Kidney (tissue), 13 donors: ENCODE measurements at regions not wholly inside any gene's neighbourhood (a gene's known extent, or its start where the extent isn't known, plus 50 kb on each side); places are given as distances from the start of the nearest gene placed in this dataset.

ENCODE experiments used
- DNase-seq, 5 donors: peaks; one replicate each; pipeline ENCODE4 v3.0.0-alpha.2; 2013 to 2020
- FAIRE-seq: peaks from 2 replicates; lab custom pipeline; 2012; peaks lifted over from hg19 to GRCh38; lab: Jason Lieb, UNC
- H3K27ac ChIP-seq, 2 donors: one replicate each; pipeline ENCODE4 v1.7.0; 2013; ENCODE audit warnings: low read depth in 2 of 2, low read length in 2 of 2, inconsistent platforms in 1 of 2
- H3K27me3 ChIP-seq: one replicate; pipeline ENCODE4 v1.7.1; 2013; ENCODE audit warnings: low read length, inconsistent platforms; ENCODE audit not compliant: control insufficient read depth, insufficient read depth
- H3K36me3 ChIP-seq, 3 donors: one replicate each; pipeline versions ENCODE4 v1.7.0 to v1.7.1; 2013; ENCODE audit warnings: low read length in 3 of 3, control low read depth in 1 of 3, inconsistent platforms in 1 of 3; ENCODE audit not compliant: insufficient read depth in 3 of 3, control insufficient read depth in 2 of 3
- H3K4me1 ChIP-seq, 3 donors: one replicate each; pipeline versions ENCODE4 v1.7.0 to v1.7.1; 2013; ENCODE audit warnings: low read length in 3 of 3, inconsistent platforms in 1 of 3, low read depth in 1 of 3; ENCODE audit not compliant: control insufficient read depth in 2 of 3, insufficient read depth in 2 of 3
- H3K4me3 ChIP-seq, 3 donors: one replicate each; pipeline versions ENCODE4 v1.7.0 to v1.8.1; 2013; ENCODE audit warnings: low read length in 3 of 3, control low read depth in 1 of 3, inconsistent platforms in 1 of 3
- H3K9ac ChIP-seq, 3 donors: one replicate each; pipeline versions ENCODE4 v1.7.0 to v1.7.1; 2013; ENCODE audit warnings: low read length in 3 of 3, control low read depth in 1 of 3, inconsistent platforms in 1 of 3
- H3K9me3 ChIP-seq, 3 donors: one replicate each; pipeline versions ENCODE4 v1.7.0 to v1.7.1; 2013; ENCODE audit warnings: low read length in 3 of 3, control low read depth in 1 of 3, inconsistent platforms in 1 of 3; ENCODE audit not compliant: control insufficient read depth in 2 of 3, insufficient read depth in 1 of 3
- CTCF ChIP-seq: IDR thresholded peaks from 3 replicates; pipeline ENCODE4 v1.5.1; 2012; ENCODE audit warnings: mild to moderate bottlenecking, moderate library complexity, borderline replicate concordance; ENCODE audit not compliant: insufficient read depth; ENCODE audit errors: extremely low read depth
- intact Hi-C: fragments of 100-400 bp; cut with DNase I; formaldehyde crosslinking; loops from one replicate; pipeline ENCODE4 v1.11.1; 2022
- donor health status: control.
- donor health status: control.
- donor health status: control.
- donor health status: control.
- donor health status: control.
- donor health status: DM: yes; HTN: yes; CAD: no.
- donor health status: Normal renal cell carcinoma (clear cell type).

DNA sequence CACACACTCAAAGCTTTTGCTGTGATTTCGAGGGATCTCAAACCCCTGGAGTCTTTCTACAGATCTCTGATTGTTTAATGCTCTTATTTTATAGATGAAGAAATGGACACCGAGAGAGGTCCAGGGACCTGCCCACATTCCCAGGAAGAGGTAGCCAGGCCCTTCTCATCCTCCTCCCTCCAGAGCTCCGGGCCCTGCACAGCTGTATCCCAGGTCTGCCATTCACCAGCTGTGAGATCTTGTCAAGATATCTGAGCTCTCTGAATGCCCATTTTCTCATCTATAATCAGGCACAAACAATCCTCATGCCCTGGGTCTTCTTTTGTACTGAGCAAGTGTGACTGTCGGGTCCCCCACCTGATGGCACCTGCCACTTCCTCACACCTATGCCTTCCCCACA lies 98.2 kb upstream of the ALX4 start:
- intact Hi-C loops = no loop called here
- Histone ChIP-seq H3K36me3 (no peaks in the 10 kb centered on the region), H3K9me3 (peaks cover 0 to 5% (median 0%) of the 10 kb centered on the region in 3 donors), H3K9ac (no peak overlapping the region), H3K4me3 (no peak overlapping the region), H3K27me3 (no peaks in the 10 kb centered on the region), H3K4me1 (no peaks in the 10 kb centered on the region), H3K27ac (no peak overlapping the region)
- DNase-seq = no peak
- no peak for FAIRE-seq
- TF ChIP-seq CTCF = no peak

- no peak for TF ChIP-seq CTCF
- FAIRE-seq (no peak), DNase-seq (peak in 1 of 5 donors; percentile 37)
- no peaks in the 10 kb centered on the region for H3K27me3 ChIP-seq
- peaks cover 0 to 5% (median 0%) of the 10 kb centered on the region in 3 donors for H3K9me3 ChIP-seq
- intact Hi-C loops = no loop called here
- H3K9ac ChIP-seq = no peak overlapping the region
- no peaks in the 10 kb centered on the region for H3K36me3 ChIP-seq
- H3K4me3 ChIP-seq = no peak overlapping the region
- no peaks in the 10 kb centered on the region for H3K4me1 ChIP-seq
- no peak overlapping the region for H3K27ac ChIP-seq
Measured at GRCh38 chr11:44408711-44409470, 99.0 kb upstream of the ALX4 start.

DNA sequence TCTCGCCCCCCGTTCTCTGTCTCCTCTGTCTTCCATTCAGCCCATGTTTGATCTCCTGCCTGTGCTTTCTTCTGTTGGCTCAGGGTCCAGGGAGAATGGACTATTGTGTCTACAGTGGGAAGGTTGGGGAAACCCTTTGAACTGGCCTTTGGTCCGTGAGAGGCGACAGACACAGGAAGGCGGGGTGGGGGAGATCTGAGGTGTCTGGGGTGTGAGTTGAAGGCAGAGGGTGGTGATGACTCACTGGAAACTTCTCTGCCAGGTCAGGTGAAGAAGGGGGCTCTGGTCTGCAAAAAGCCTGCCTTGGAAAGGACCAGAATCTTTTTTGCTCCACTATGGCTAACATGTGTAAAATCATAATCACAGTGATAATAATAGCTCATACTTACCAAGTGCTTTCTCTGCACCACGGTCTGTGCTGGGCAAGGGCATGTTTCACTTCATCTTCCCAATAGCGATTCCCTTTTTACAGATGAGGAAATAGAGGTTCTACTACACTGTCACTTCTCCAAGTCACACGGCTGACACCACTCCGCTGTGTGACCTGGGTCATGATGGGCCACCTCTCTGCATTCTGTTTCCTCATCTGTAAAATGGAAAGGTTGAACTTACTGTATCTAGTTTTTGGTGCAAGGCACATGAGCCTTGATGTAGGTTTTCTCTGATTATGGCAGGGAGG lies 99.8 kb upstream of the ALX4 start:
- no peak for TF ChIP-seq CTCF

More for the DNA sequence above, 99.8 kb upstream of the ALX4 start:
- no peak overlapping the region for H3K9ac ChIP-seq
- H3K27ac ChIP-seq = no peak overlapping the region
- FAIRE-seq = no peak
- no peaks in the 10 kb centered on the region for H3K4me1 ChIP-seq
- intact Hi-C loops = no loop called here
- H3K27me3 ChIP-seq = no peaks in the 10 kb centered on the region
- H3K9me3 ChIP-seq = peaks cover 0 to 5% (median 0%) of the 10 kb centered on the region in 3 donors
- no peaks in the 10 kb centered on the region for H3K36me3 ChIP-seq
- DNase-seq = no peak
- no peak overlapping the region for H3K4me3 ChIP-seq
